HS-5 (cell line): ENCODE measurements at regions not wholly inside any gene's neighbourhood (a gene's known extent, or its start where the extent isn't known, plus 50 kb on each side); places are given as distances from the start of the nearest gene placed in this dataset.

Source experiments
- DNase-seq: peaks from one replicate; pipeline ENCODE4 v3.0.0-alpha.2; 2012; ENCODE audit warnings: low read depth

- no peak for DNase-seq
Observed at GRCh38 chr2:22894761-22895160, 490.2 kb upstream of the KLHL29 start.

GRCh38 chr2:22897428-22897827 is 487.6 kb upstream of the KLHL29 start:
- DNase-seq, result no peak

- no peak for DNase-seq
Observed at GRCh38 chr2:22900674-22901073, 484.3 kb upstream of the KLHL29 start.

- DNase-seq, result no peak
Observed at GRCh38 chr2:22901471-22902179, 483.4 kb upstream of the KLHL29 start.

- no peak for DNase-seq
Observed at GRCh38 chr2:22902180-22902550, 482.8 kb upstream of the KLHL29 start.

GRCh38 chr2:22902662-22903165 is 482.3 kb upstream of the KLHL29 start:
- no peak for DNase-seq

- no peak for DNase-seq
Observed at GRCh38 chr2:22903616-22904015, 481.4 kb upstream of the KLHL29 start.

- DNase-seq, result no peak
Observed at GRCh38 chr2:22904126-22904684, 480.8 kb upstream of the KLHL29 start.

- DNase-seq, result no peak
Observed at GRCh38 chr2:22907330-22907729, 477.6 kb upstream of the KLHL29 start.

GRCh38 chr2:22912398-22912797 is 472.6 kb upstream of the KLHL29 start:
- no peak for DNase-seq

GRCh38 chr2:22929998-22930397 is 455.0 kb upstream of the KLHL29 start:
- no peak for DNase-seq

GRCh38 chr2:22930781-22931180 is 454.2 kb upstream of the KLHL29 start:
- no peak for DNase-seq

GRCh38 chr2:22932288-22932687 is 452.7 kb upstream of the KLHL29 start:
- DNase-seq, result no peak

GRCh38 chr2:22934747-22935146 is 450.2 kb upstream of the KLHL29 start:
- DNase-seq, result no peak

- no peak for DNase-seq
Observed at GRCh38 chr2:22942441-22942840, 442.5 kb upstream of the KLHL29 start.

GRCh38 chr2:22944143-22944542 is 440.8 kb upstream of the KLHL29 start:
- DNase-seq, result no peak

- DNase-seq, result no peak
Observed at GRCh38 chr2:22946553-22946952, 438.4 kb upstream of the KLHL29 start.

- no peak for DNase-seq
Observed at GRCh38 chr2:22947741-22948140, 437.2 kb upstream of the KLHL29 start.

- no peak for DNase-seq
Observed at GRCh38 chr2:22950431-22950830, 434.5 kb upstream of the KLHL29 start.

- DNase-seq, result no peak
Observed at GRCh38 chr2:22952656-22953225, 432.2 kb upstream of the KLHL29 start.

GRCh38 chr2:22957446-22957845 is 427.5 kb upstream of the KLHL29 start:
- DNase-seq, result no peak

- DNase-seq, result no peak
Observed at GRCh38 chr2:22958308-22958707, 426.7 kb upstream of the KLHL29 start.

GRCh38 chr2:22967756-22968155 is 417.2 kb upstream of the KLHL29 start:
- DNase-seq, result no peak
